ENCODE measurements at regions not wholly inside any gene's neighbourhood (a gene's known extent, or its start where the extent isn't known, plus 50 kb on each side); places are given as distances from the start of the nearest gene placed in this dataset.

GRCh38 chr3:94378322-94378721 lies 315.5 kb downstream of the NSUN3 start:
- no peaks in the 10 kb centered on the region for H3K9me3 ChIP-seq (ENCODE audit: control insufficient read depth, low read length)
- H2AFZ ChIP-seq: no peak overlapping the region
- H3K4me1 ChIP-seq: no peaks in the 10 kb centered on the region
- no peak overlapping the region for H3K9ac ChIP-seq
- no peak for TF ChIP-seq CTCF (IDR thresholded peaks at IDR 0.05)
- no peaks in the 10 kb centered on the region for H3K27me3 ChIP-seq (ENCODE audit: control insufficient read depth, insufficient read depth, low read length)
- H3K36me3 ChIP-seq (ENCODE audit: control insufficient read depth, insufficient read depth, low read length): no peaks in the 10 kb centered on the region
- H3K4me2 ChIP-seq (ENCODE audit: low read length): no peak overlapping the region
- H3K79me2 ChIP-seq: no peaks in the 10 kb centered on the region
- no peak overlapping the region for H3K4me3 ChIP-seq (ENCODE audit: low read depth, low read length)
- H3K27ac ChIP-seq: no peak overlapping the region

- Histone ChIP-seq H3K4me3 (ENCODE audit: low read depth, low read length) (no peak overlapping the region), H3K9me3 (ENCODE audit: control insufficient read depth, low read length) (no peaks in the 10 kb centered on the region), H3K4me2 (ENCODE audit: low read length) (no peak overlapping the region), H3K36me3 (ENCODE audit: control insufficient read depth, insufficient read depth, low read length) (no peaks in the 10 kb centered on the region), H3K9ac (no peak overlapping the region), H2AFZ (no peak overlapping the region), H3K27me3 (ENCODE audit: control insufficient read depth, insufficient read depth, low read length) (no peaks in the 10 kb centered on the region), H3K27ac (no peak overlapping the region), H3K4me1 (no peaks in the 10 kb centered on the region), H3K79me2 (no peaks in the 10 kb centered on the region)
- no peak for TF ChIP-seq CTCF (IDR thresholded peaks at IDR 0.05)
These were observed 316.4 kb downstream of the NSUN3 start for GRCh38 chr3:94379264-94379663.

GRCh38 chr3:94394885-94395284 lies 332.0 kb downstream of the NSUN3 start:
- Histone ChIP-seq H3K4me2 (ENCODE audit: low read length) (no peak overlapping the region), H3K79me2 (no peaks in the 10 kb centered on the region), H3K9me3 (ENCODE audit: control insufficient read depth, low read length) (no peaks in the 10 kb centered on the region), H3K4me3 (ENCODE audit: low read depth, low read length) (no peak overlapping the region), H3K27ac (no peak overlapping the region), H3K4me1 (no peaks in the 10 kb centered on the region), H2AFZ (no peak overlapping the region), H3K9ac (no peak overlapping the region), H3K27me3 (ENCODE audit: control insufficient read depth, insufficient read depth, low read length) (no peaks in the 10 kb centered on the region), H3K36me3 (ENCODE audit: control insufficient read depth, insufficient read depth, low read length) (no peaks in the 10 kb centered on the region)
- TF ChIP-seq CTCF (IDR thresholded peaks at IDR 0.05): no peak

GRCh38 chr3:94395851-94396250 lies 333.0 kb downstream of the NSUN3 start:
- Histone ChIP-seq H3K9me3 (ENCODE audit: control insufficient read depth, low read length) (no peaks in the 10 kb centered on the region), H3K4me2 (ENCODE audit: low read length) (no peak overlapping the region), H3K79me2 (no peaks in the 10 kb centered on the region), H2AFZ (no peak overlapping the region), H3K4me1 (no peaks in the 10 kb centered on the region), H3K36me3 (ENCODE audit: control insufficient read depth, insufficient read depth, low read length) (no peaks in the 10 kb centered on the region), H3K27ac (no peak overlapping the region), H3K27me3 (ENCODE audit: control insufficient read depth, insufficient read depth, low read length) (no peaks in the 10 kb centered on the region), H3K4me3 (ENCODE audit: low read depth, low read length) (no peak overlapping the region), H3K9ac (no peak overlapping the region)
- no peak for TF ChIP-seq CTCF (IDR thresholded peaks at IDR 0.05)

GRCh38 chr3:94398036-94398435 lies 335.2 kb downstream of the NSUN3 start:
- Histone ChIP-seq H3K4me1 (no peaks in the 10 kb centered on the region), H3K79me2 (no peaks in the 10 kb centered on the region), H3K27me3 (ENCODE audit: control insufficient read depth, insufficient read depth, low read length) (no peaks in the 10 kb centered on the region), H3K4me3 (ENCODE audit: low read depth, low read length) (no peak overlapping the region), H3K9me3 (ENCODE audit: control insufficient read depth, low read length) (no peaks in the 10 kb centered on the region), H3K4me2 (ENCODE audit: low read length) (no peak overlapping the region), H2AFZ (no peak overlapping the region), H3K9ac (no peak overlapping the region), H3K36me3 (ENCODE audit: control insufficient read depth, insufficient read depth, low read length) (no peaks in the 10 kb centered on the region), H3K27ac (no peak overlapping the region)
- no peak for TF ChIP-seq CTCF (IDR thresholded peaks at IDR 0.05)

Data from parathyroid adenoma (tissue), 2 donors.